H4 (cell line): ENCODE measurements at regions not wholly inside any gene's neighbourhood (a gene's known extent, or its start where the extent isn't known, plus 50 kb on each side); places are given as distances from the start of the nearest gene placed in this dataset.

ENCODE experiments used
- DNase-seq: peaks from one replicate; pipeline ENCODE4 v3.0.0-alpha.2; 2015; ENCODE audit warnings: low spot score

- DNase-seq = no peak
Observed at GRCh38 chr15:70202756-70203155, 105.0 kb upstream of the TLE3 start.

GRCh38 chr15:70201425-70201775 is 103.7 kb upstream of the TLE3 start:
- DNase-seq = no peak

GRCh38 chr15:70200511-70201424 is 103.1 kb upstream of the TLE3 start:
- peak; percentile 40 for DNase-seq

GRCh38 chr15:70199540-70200410 is 102.1 kb upstream of the TLE3 start:
- no peak for DNase-seq

- DNase-seq = no peak
Observed at GRCh38 chr15:70199124-70199482, 101.4 kb upstream of the TLE3 start.

- no peak for DNase-seq
Observed at GRCh38 chr15:70198441-70199123, 100.9 kb upstream of the TLE3 start.

- no peak for DNase-seq
Observed at GRCh38 chr15:70197945-70198361, 100.2 kb upstream of the TLE3 start.

- DNase-seq = peak; percentile 27
Observed at GRCh38 chr15:70197318-70197944, 99.7 kb upstream of the TLE3 start.

- DNase-seq = peak; percentile 99
Observed at GRCh38 chr15:70196372-70197316, 98.9 kb upstream of the TLE3 start.

GRCh38 chr15:70195587-70196305 is 98.0 kb upstream of the TLE3 start:
- DNase-seq = peak; percentile 91

- DNase-seq = no peak
Observed at GRCh38 chr15:70195171-70195570, 97.5 kb upstream of the TLE3 start.

- DNase-seq = no peak
Observed at GRCh38 chr15:70194266-70194665, 96.5 kb upstream of the TLE3 start.

- DNase-seq = no peak
Observed at GRCh38 chr15:70193734-70194133, 96.0 kb upstream of the TLE3 start.

- no peak for DNase-seq
Observed at GRCh38 chr15:70192490-70192889, 94.8 kb upstream of the TLE3 start.

GRCh38 chr15:70192041-70192440 is 94.3 kb upstream of the TLE3 start:
- DNase-seq = no peak

- no peak for DNase-seq
Observed at GRCh38 chr15:70190965-70191364, 93.2 kb upstream of the TLE3 start.

- no peak for DNase-seq
Observed at GRCh38 chr15:70189826-70190695, 92.3 kb upstream of the TLE3 start.

- no peak for DNase-seq
Observed at GRCh38 chr15:70188286-70188685, 90.6 kb upstream of the TLE3 start.

- no peak for DNase-seq
Observed at GRCh38 chr15:70187331-70187730, 89.6 kb upstream of the TLE3 start.
